CD4-positive, alpha-beta T cell (primary cell): ENCODE measurements at regions not wholly inside any gene's neighbourhood (a gene's known extent, or its start where the extent isn't known, plus 50 kb on each side); places are given as distances from the start of the nearest gene placed in this dataset.
"Not testable (repeated sequence)": the region's sequence is repeated elsewhere in the genome, so short reads cannot be mapped to it uniquely, and the experiment has no call there.

Source experiments
- ATAC-seq: fragments of 200-7000 bp; cut with Tn5 transposase; one replicate; pipeline ENCODE4 v1.10.0; 2022; ENCODE audit warnings: mild to moderate bottlenecking; ENCODE audit not compliant: poor library complexity
- CTCF ChIA-PET: fragments of 350-600 bp; sonication (Branson Sonifier 250); formaldehyde crosslinking; loops from one replicate; lab custom pipeline; 2021; ENCODE audit warnings: antibody characterized with exemption, inconsistent platforms; lab: Charles Lee
- POLR2A ChIA-PET: fragments of 350-600 bp; sonication (Branson Sonifier 250); formaldehyde crosslinking; loops from one replicate; lab custom pipeline; 2021; ENCODE audit warnings: antibody characterized with exemption, inconsistent platforms; lab: Charles Lee
- DNase-seq, 14 experiments: peaks; one replicate each; pipeline ENCODE4 v3.0.0-alpha.2; 2013 to 2020; ENCODE audit warnings: mixed read lengths in 2 of 14
- H3K27ac ChIP-seq, 2 donors: one replicate each; pipeline versions ENCODE4 v1.5.1 to v1.7.0; 2013; ENCODE audit warnings: low read length in 2 of 2, low read depth in 1 of 2, mild to moderate bottlenecking in 1 of 2
- H3K27me3 ChIP-seq, 2 experiments: 1 replicate in 1 of 2; 2 replicates in 1 of 2; pipeline versions ENCODE4 v1.6.1 to v1.7.0; 2013; ENCODE audit warnings: low read length in 2 of 2, control low read depth in 1 of 2, mild to moderate bottlenecking in 1 of 2, moderate library complexity in 1 of 2; ENCODE audit not compliant: insufficient read depth in 2 of 2, control insufficient read depth in 1 of 2
- H3K36me3 ChIP-seq: one replicate; pipeline ENCODE4 v1.6.1; 2013; ENCODE audit warnings: low read length, control low read depth; ENCODE audit not compliant: insufficient read depth
- H3K4me1 ChIP-seq: one replicate; pipeline ENCODE4 v1.6.1; 2013; ENCODE audit warnings: low read length, control low read depth; ENCODE audit not compliant: insufficient read depth
- H3K4me3 ChIP-seq: one replicate; pipeline ENCODE4 v1.5.1; 2013; ENCODE audit warnings: mild to moderate bottlenecking, low read length, moderate library complexity
- H3K9me3 ChIP-seq, 2 experiments: 1 replicate in 1 of 2; 2 replicates in 1 of 2; pipeline versions ENCODE4 v1.6.1 to v1.7.0; 2013; ENCODE audit warnings: low read length in 2 of 2, mild to moderate bottlenecking in 2 of 2, control low read depth in 1 of 2, moderate library complexity in 1 of 2; ENCODE audit not compliant: control insufficient read depth in 1 of 2, insufficient read depth in 1 of 2
- H3K27ac Mint-ChIP-seq: one replicate; pipeline ENCODE4 v1.8.0; 2020; ENCODE audit warnings: mixed read lengths
- H3K27me3 Mint-ChIP-seq: one replicate; pipeline ENCODE4 v1.8.0; 2021; ENCODE audit warnings: mixed read lengths
- H3K36me3 Mint-ChIP-seq: one replicate; pipeline ENCODE4 v1.8.0; 2021; ENCODE audit warnings: low read depth, mixed read lengths
- H3K4me1 Mint-ChIP-seq: one replicate; pipeline ENCODE4 v1.8.0; 2021; ENCODE audit warnings: low read depth, mixed read lengths
- H3K4me3 Mint-ChIP-seq: one replicate; pipeline ENCODE4 v1.8.0; 2020; ENCODE audit warnings: mild to moderate bottlenecking, mixed read lengths
- H3K9me3 Mint-ChIP-seq: one replicate; pipeline ENCODE4 v1.8.0; 2020; ENCODE audit warnings: mixed read lengths
- intact Hi-C, 2 experiments: fragments of 100-400 bp; cut with DNase I in 1 of 2; cut with micrococcal nuclease in 1 of 2; formaldehyde crosslinking; loops; one replicate each; pipeline versions ENCODE4 v1.15.1 to v1.9.0; 2023 to 2025; cut with DNase I, micrococcal nuclease
- TF ChIP-seq, protein P1 (sequence below): fragments of 200-600 bp; IDR thresholded peaks from one replicate; pipeline ENCODE4 v1.8.0; 2022; ENCODE audit warnings: antibody characterized with exemption, mild to moderate bottlenecking

DNA sequence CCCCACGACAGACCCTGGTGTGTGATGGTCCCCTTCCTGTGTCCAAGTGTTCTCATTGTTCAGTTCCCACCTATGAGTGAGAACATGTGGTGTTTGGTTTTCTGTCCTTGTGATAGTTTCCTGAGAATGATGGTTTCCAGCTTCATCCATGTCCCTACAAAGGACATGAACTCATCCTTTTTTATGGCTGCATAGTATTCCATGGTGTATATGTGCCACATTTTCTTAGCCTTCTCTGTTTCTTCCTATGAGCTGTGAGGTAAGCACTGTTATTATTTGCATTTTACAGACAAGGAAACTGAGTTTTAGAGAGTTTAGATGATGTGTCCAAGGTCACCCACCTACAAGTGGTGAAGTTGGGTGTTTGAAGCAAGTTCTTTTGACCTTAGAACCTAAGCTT lies 51.1 kb upstream of the BNC1 start:
- H3K4me1 Mint-ChIP-seq, H3K36me3 ChIP-seq, H3K27me3 ChIP-seq, H3K4me3 ChIP-seq, H3K27ac Mint-ChIP-seq, CTCF ChIA-PET, H3K9me3 ChIP-seq, H3K36me3 Mint-ChIP-seq, POLR2A ChIA-PET, H3K27ac ChIP-seq, H3K9me3 Mint-ChIP-seq, H3K4me1 ChIP-seq, H3K4me3 Mint-ChIP-seq, intact Hi-C loops, DNase-seq, ATAC-seq: not testable (repeated sequence)
- peaks cover 20% of the 10 kb centered on the region for H3K27me3 Mint-ChIP-seq

DNA sequence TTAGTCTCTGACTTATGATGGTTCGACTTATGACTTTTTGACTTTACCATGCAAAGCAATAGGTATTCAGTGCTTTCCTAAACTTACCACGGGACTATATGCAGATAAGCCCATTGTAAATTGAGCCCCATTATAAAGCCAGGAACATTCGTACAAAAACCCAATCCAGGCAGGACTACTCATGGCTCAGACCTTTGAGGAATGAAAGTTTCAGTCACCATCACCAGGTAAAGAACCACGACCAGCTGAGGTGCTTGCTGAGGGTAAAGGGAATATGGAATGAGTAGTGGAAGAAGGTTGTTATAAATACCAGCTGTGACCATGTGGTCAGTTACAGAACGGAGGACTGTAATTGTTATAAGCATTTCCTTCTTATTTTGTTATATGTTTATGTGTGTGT lies 54.9 kb upstream of the BNC1 start:
- Histone ChIP-seq H3K27me3 (no peaks in the 10 kb centered on the region), H3K9me3 (no peaks in the 10 kb centered on the region), H3K4me3 (no peak overlapping the region), H3K27ac (no peak overlapping the region), H3K36me3 (no peaks in the 10 kb centered on the region), H3K4me1 (no peaks in the 10 kb centered on the region)
- no peaks in the 10 kb centered on the region for H3K36me3 Mint-ChIP-seq
- TF ChIP-seq, protein P1, sequence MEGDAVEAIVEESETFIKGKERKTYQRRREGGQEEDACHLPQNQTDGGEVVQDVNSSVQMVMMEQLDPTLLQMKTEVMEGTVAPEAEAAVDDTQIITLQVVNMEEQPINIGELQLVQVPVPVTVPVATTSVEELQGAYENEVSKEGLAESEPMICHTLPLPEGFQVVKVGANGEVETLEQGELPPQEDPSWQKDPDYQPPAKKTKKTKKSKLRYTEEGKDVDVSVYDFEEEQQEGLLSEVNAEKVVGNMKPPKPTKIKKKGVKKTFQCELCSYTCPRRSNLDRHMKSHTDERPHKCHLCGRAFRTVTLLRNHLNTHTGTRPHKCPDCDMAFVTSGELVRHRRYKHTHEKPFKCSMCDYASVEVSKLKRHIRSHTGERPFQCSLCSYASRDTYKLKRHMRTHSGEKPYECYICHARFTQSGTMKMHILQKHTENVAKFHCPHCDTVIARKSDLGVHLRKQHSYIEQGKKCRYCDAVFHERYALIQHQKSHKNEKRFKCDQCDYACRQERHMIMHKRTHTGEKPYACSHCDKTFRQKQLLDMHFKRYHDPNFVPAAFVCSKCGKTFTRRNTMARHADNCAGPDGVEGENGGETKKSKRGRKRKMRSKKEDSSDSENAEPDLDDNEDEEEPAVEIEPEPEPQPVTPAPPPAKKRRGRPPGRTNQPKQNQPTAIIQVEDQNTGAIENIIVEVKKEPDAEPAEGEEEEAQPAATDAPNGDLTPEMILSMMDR: no peak
- ATAC-seq (no peak), DNase-seq (no peak)
- no peak overlapping the region for H3K4me3 Mint-ChIP-seq
- ChIA-PET CTCF (no interaction called here), POLR2A (no interaction called here)
- H3K27ac Mint-ChIP-seq: no peak overlapping the region
- peaks cover 13% of the 10 kb centered on the region for H3K27me3 Mint-ChIP-seq
- H3K9me3 Mint-ChIP-seq: peaks cover 4% of the 10 kb centered on the region
- H3K4me1 Mint-ChIP-seq: no peaks in the 10 kb centered on the region
- intact Hi-C loops: no loop called here

DNA sequence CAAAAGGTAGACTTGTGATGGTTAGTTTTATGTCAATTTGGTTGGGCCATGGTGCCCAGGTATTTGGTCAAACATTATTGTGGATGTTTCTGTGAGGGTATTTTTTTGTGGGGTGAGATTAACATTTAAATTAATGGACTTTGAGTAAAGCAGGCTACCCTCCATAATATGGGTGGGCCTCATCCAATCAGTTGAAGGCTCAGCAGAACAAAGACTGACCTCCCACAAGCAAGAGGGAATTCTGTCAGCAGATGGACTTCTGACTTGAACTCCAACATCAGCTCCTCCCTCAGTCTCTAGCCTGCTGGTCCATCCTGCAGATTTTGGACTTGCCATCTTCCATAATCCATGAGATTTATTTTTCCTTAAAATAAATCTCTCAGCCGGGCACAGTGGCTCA lies 55.6 kb upstream of the BNC1 start:
- Mint-ChIP-seq H3K27me3 (peaks cover 6% of the 10 kb centered on the region), H3K4me3 (no peak overlapping the region), H3K36me3 (no peaks in the 10 kb centered on the region), H3K27ac (no peak overlapping the region), H3K9me3 (peaks cover 4% of the 10 kb centered on the region), H3K4me1 (no peaks in the 10 kb centered on the region)
- ChIA-PET POLR2A (no interaction called here), CTCF (no interaction called here)
- DNase-seq: no peak
- intact Hi-C loops: no loop called here
- Histone ChIP-seq H3K27me3 (no peaks in the 10 kb centered on the region), H3K36me3 (no peaks in the 10 kb centered on the region), H3K27ac (no peak overlapping the region), H3K4me1 (no peaks in the 10 kb centered on the region), H3K4me3 (no peak overlapping the region), H3K9me3 (no peaks in the 10 kb centered on the region)
- no peak for ATAC-seq
- TF ChIP-seq, protein P1: no peak

DNA sequence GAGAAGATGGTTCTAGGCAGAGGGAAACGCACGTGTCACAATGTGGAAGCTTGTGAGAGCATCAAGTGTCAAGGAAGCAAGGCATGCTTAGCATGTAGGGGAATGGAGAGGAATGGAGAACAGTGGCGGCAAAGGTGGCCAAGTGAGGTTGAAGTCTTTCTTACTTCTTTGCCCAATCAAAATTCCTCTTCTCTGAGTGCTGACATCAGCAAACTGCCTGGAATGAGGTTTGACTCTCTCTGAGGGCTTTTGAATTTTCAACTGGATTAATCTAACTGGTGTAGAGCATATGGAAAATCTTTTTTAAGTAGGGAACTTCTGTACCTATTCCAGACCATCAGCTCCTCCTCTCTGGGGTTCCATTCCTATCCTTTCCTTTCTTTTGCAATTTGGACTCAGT lies 61.9 kb upstream of the BNC1 start:
- H3K27me3 Mint-ChIP-seq: peaks cover 26% of the 10 kb centered on the region
- POLR2A ChIA-PET: no interaction called here
- Histone ChIP-seq H3K9me3 (peaks cover 0 to 3% of the 10 kb centered on the region in 2 experiments), H3K36me3 (no peaks in the 10 kb centered on the region), H3K27me3 (no peaks in the 10 kb centered on the region), H3K27ac (no peak overlapping the region), H3K4me3 (no peak overlapping the region), H3K4me1 (no peaks in the 10 kb centered on the region)
- ATAC-seq: no peak
- no peak overlapping the region for H3K4me3 Mint-ChIP-seq
- no peaks in the 10 kb centered on the region for H3K36me3 Mint-ChIP-seq
- TF ChIP-seq, protein P1: no peak
- H3K9me3 Mint-ChIP-seq: no peaks in the 10 kb centered on the region
- intact Hi-C loops: no loop called here
- no peaks in the 10 kb centered on the region for H3K4me1 Mint-ChIP-seq
- no peak for DNase-seq
- no peak overlapping the region for H3K27ac Mint-ChIP-seq
- CTCF ChIA-PET: no interaction called here
